Mesothelial cell of epicardium (in vitro differentiated cells): ENCODE measurements at regions not wholly inside any gene's neighbourhood (a gene's known extent, or its start where the extent isn't known, plus 50 kb on each side); places are given as distances from the start of the nearest gene placed in this dataset.

Experiments used
- DNase-seq, 2 experiments: peaks; one replicate each; pipeline ENCODE4 v3.0.0; 2021; ENCODE audit warnings: low spot score in 2 of 2; ENCODE audit not compliant: unreplicated experiment in 2 of 2
- H3K27ac Mint-ChIP-seq: 2 replicates; pipeline ENCODE4 v1.8.0; 2021; ENCODE audit warnings: mixed read lengths
- H3K27me3 Mint-ChIP-seq: 2 replicates; pipeline ENCODE4 v1.8.0; 2021; ENCODE audit warnings: low read depth, mixed read lengths
- H3K36me3 Mint-ChIP-seq: 2 replicates; pipeline ENCODE4 v1.8.0; 2021; ENCODE audit warnings: mixed read lengths
- H3K4me1 Mint-ChIP-seq: 2 replicates; pipeline ENCODE4 v1.8.0; 2021; ENCODE audit warnings: mixed read lengths
- H3K4me3 Mint-ChIP-seq: 2 replicates; pipeline ENCODE4 v1.8.0; 2021; ENCODE audit warnings: mild to moderate bottlenecking, moderate library complexity, mixed read lengths
- H3K9me3 Mint-ChIP-seq: 2 replicates; pipeline ENCODE4 v1.8.0; 2021; ENCODE audit warnings: mixed read lengths
- CTCF ChIP-seq: fragments of 200-600 bp; sonication (generic); IDR thresholded peaks from one replicate; pipeline ENCODE4 v1.5.0; 2021; ENCODE audit warnings: antibody characterized with exemption; ENCODE audit not compliant: unreplicated experiment

GRCh38 chr1:193565971-193566577 lies 379.7 kb upstream of the B3GALT2 start:
- Mint-ChIP-seq H3K36me3 (no peaks in the 10 kb centered on the region), H3K27me3 (no peaks in the 10 kb centered on the region), H3K4me1 (peaks cover 12% of the 10 kb centered on the region), H3K27ac (no peak overlapping the region), H3K9me3 (peaks cover 16% of the 10 kb centered on the region), H3K4me3 (no peak overlapping the region)
- no peak for TF ChIP-seq CTCF
- no peak for DNase-seq

GRCh38 chr1:193562121-193562520 lies 375.7 kb upstream of the B3GALT2 start:
- TF ChIP-seq CTCF, result no peak
- no peak for DNase-seq

GRCh38 chr1:193558491-193559028 lies 372.1 kb upstream of the B3GALT2 start:
- Mint-ChIP-seq H3K27ac (peak overlapping the region; percentile 44), H3K36me3 (no peaks in the 10 kb centered on the region), H3K9me3 (peaks cover 5% of the 10 kb centered on the region), H3K4me1 (peaks cover 20% of the 10 kb centered on the region), H3K27me3 (no peaks in the 10 kb centered on the region), H3K4me3 (no peak overlapping the region)
- TF ChIP-seq CTCF, result no peak
- no peak for DNase-seq

More at GRCh38 chr1:193562121-193562520, 375.7 kb upstream of the B3GALT2 start:
- Mint-ChIP-seq H3K4me3 (no peak overlapping the region), H3K36me3 (no peaks in the 10 kb centered on the region), H3K9me3 (no peaks in the 10 kb centered on the region), H3K4me1 (peaks cover 20% of the 10 kb centered on the region), H3K27ac (no peak overlapping the region), H3K27me3 (no peaks in the 10 kb centered on the region)

- no peaks in the 10 kb centered on the region for H3K27me3 Mint-ChIP-seq
- TF ChIP-seq CTCF, result no peak
- H3K4me1 Mint-ChIP-seq, result peaks cover 18% of the 10 kb centered on the region
- no peak overlapping the region for H3K27ac Mint-ChIP-seq
- H3K9me3 Mint-ChIP-seq, result peaks cover 5% of the 10 kb centered on the region
- no peak for DNase-seq
- H3K36me3 Mint-ChIP-seq, result no peaks in the 10 kb centered on the region
- no peak overlapping the region for H3K4me3 Mint-ChIP-seq
These were observed 369.4 kb upstream of the B3GALT2 start for GRCh38 chr1:193555662-193556441.

GRCh38 chr1:193553564-193553963 lies 367.2 kb upstream of the B3GALT2 start:
- no peak overlapping the region for H3K4me3 Mint-ChIP-seq
- peaks cover 2% of the 10 kb centered on the region for H3K4me1 Mint-ChIP-seq
- peaks cover 9% of the 10 kb centered on the region for H3K9me3 Mint-ChIP-seq
- no peak overlapping the region for H3K27ac Mint-ChIP-seq
- H3K27me3 Mint-ChIP-seq, result no peaks in the 10 kb centered on the region
- no peak for DNase-seq
- no peaks in the 10 kb centered on the region for H3K36me3 Mint-ChIP-seq
- TF ChIP-seq CTCF, result no peak
